ENCODE measurements at regions not wholly inside any gene's neighbourhood (a gene's known extent, or its start where the extent isn't known, plus 50 kb on each side); places are given as distances from the start of the nearest gene placed in this dataset.
"Not testable (repeated sequence)": the region's sequence is repeated elsewhere in the genome, so short reads cannot be mapped to it uniquely, and the experiment has no call there.

DNA sequence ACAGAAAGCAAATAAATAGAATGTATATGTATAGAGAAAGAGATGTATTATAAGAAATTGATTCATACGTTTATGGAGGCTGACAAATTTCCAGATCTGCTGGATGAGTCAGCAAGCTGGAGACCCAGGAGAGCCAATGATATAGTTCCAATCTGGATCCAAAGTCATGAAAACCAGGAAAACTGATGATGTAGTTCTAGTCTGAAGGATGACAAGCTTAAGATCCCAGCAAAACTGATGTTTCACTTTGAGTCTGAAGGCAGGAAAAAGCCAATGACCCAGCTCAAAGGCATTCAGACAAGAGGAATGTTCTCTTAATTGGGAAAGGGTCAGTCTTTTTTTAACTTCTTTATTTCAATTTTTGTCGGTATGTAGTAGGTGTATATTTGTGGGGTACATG lies 102.6 kb downstream of the LHFPL1 start:
- Histone ChIP-seq H3K4me1 (ENCODE audit: insufficient read depth) (no peaks in the 10 kb centered on the region), H3K4me3 (ENCODE audit: low read depth, low read length) (no peak overlapping the region), H3K27ac (ENCODE audit: low read depth) (no peak overlapping the region), H3K36me3 (ENCODE audit: insufficient read depth) (no peaks in the 10 kb centered on the region)
- 80% methylated on average over 2 of the region's 2 CpGs for WGBS
- DNase-seq (ENCODE audit: extremely low spot score), result no peak

DNA sequence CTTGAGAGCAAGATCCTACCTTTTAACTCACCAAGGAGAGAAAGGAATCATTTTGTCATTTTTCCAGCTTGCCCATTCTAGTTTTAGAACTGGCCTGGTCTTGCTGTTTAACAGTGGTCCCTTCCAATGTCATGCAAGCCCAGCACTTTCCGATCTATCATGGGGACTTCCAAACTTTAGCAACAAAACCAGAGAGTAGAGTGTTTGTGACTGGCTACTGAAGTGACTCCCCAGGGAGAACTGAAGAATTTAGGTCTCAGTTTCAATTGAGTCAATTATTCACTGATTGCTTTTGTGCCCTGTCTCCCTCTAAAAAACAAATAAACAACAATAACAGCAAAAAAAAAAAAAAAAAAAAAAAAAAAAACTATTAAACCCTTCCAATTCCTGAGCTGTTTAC lies 108.3 kb downstream of the LHFPL1 start:
- Histone ChIP-seq H3K36me3 (ENCODE audit: insufficient read depth) (no peaks in the 10 kb centered on the region), H3K4me3 (ENCODE audit: low read depth, low read length) (no peak overlapping the region), H3K27ac (ENCODE audit: low read depth) (no peak overlapping the region), H3K4me1 (ENCODE audit: insufficient read depth) (no peaks in the 10 kb centered on the region)
- WGBS, result 85% methylated on average over 1 of the region's 1 CpG
- no peak for DNase-seq (ENCODE audit: extremely low spot score)

DNA sequence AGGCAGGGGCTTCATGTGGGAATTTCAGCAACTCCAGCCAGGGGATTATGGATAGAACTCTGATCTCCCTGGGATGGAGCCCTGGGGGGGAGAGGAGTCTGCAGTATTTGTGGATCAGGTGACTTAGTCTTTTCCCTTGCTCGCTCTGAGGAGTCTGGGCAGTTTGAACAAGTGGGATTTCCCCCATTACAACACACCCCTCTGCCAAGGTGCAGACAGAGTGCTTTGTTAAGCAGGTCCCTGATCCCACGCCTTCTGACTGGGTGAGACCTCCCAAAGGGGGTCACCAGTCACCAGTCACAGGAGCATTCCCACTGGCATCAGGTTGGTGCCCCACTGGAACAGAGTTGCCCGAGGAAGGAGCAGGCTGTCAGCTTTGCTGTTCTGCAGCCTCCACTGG lies 123.9 kb downstream of the LHFPL1 start:
- Histone ChIP-seq H3K4me1 (ENCODE audit: insufficient read depth) (no peaks in the 10 kb centered on the region), H3K4me3 (ENCODE audit: low read depth, low read length) (no peak overlapping the region), H3K36me3 (ENCODE audit: insufficient read depth) (no peaks in the 10 kb centered on the region), H3K27ac (ENCODE audit: low read depth) (no peak overlapping the region)
- no peak for DNase-seq (ENCODE audit: extremely low spot score)
- 82% methylated on average over 3 of the region's 3 CpGs for WGBS

DNA sequence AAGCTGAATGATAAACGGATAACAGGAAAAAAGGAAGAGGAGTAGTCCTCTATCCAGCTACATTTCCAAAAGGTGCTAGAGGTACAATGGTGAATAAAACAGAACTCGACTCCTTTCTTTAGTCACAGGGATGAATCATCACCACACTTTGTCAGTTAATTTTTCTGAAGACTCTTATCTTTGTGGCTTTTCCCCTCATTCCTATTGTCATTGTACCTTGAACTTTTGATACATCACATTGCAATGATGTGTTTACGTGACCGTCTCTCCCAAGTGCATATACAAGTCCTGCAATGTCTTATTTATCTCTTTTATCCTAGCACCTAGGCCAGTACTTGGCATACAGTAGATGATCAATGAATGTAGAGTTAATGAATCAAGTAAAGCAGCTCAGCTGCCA lies 134.7 kb downstream of the LHFPL1 start:
- no peak overlapping the region for H3K27ac ChIP-seq (ENCODE audit: low read depth)
- 84% methylated on average over 4 of the region's 4 CpGs for WGBS
- H3K4me3 ChIP-seq (ENCODE audit: low read depth, low read length), result no peak overlapping the region
- no peaks in the 10 kb centered on the region for H3K4me1 ChIP-seq (ENCODE audit: insufficient read depth)
- DNase-seq (ENCODE audit: extremely low spot score), result no peak
- no peaks in the 10 kb centered on the region for H3K36me3 ChIP-seq (ENCODE audit: insufficient read depth)

DNA sequence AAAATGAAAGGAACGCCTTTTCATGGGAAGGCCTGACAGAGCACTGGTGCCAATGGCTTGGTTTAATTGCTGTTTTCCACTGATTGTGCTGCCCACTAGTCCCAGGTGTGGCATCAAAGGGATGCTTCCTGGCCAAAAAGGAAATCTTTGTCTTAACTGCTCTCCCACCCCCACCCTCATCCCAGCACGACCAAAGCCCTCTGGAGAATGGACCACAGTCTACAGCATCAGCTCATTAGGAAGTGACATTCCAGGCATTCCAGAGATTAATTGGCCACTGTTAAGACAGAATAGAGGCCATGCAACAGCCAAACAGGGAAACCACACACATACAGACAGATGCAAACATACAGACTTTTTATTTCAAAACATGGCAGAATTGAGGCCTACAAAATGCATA lies 143.2 kb downstream of the LHFPL1 start:
- no peak overlapping the region for H3K4me3 ChIP-seq (ENCODE audit: low read depth, low read length)
- no peak for DNase-seq (ENCODE audit: extremely low spot score)
- no peak overlapping the region for H3K27ac ChIP-seq (ENCODE audit: low read depth)
- H3K4me1 ChIP-seq (ENCODE audit: insufficient read depth), result no peaks in the 10 kb centered on the region
- 41% methylated on average over 2 of the region's 2 CpGs for WGBS
- no peaks in the 10 kb centered on the region for H3K36me3 ChIP-seq (ENCODE audit: insufficient read depth)

DNA sequence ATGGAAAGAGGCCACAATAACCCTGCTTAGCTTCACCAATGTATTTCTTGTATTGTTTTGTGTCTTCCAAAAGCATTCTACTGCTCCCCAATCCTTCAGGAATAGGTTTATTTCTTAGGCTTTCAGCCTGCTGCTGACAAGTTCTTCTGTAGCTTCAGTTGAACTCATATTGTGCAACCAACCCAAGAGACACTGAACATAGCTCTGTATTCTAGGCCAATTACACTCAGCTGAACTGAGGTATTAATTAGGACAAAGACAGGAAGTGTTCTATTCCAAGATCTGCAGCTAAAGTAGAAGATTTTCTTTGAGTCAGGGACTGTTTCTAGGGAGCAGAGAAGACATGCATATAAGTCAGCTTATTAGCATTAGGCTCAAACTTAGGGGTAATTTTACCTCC lies 151.8 kb downstream of the LHFPL1 start:
- no peak overlapping the region for H3K4me3 ChIP-seq (ENCODE audit: low read depth, low read length)
- no peaks in the 10 kb centered on the region for H3K36me3 ChIP-seq (ENCODE audit: insufficient read depth)
- H3K4me1 ChIP-seq (ENCODE audit: insufficient read depth), result no peaks in the 10 kb centered on the region
- no peak for DNase-seq (ENCODE audit: extremely low spot score)
- H3K27ac ChIP-seq (ENCODE audit: low read depth), result no peak overlapping the region

DNA sequence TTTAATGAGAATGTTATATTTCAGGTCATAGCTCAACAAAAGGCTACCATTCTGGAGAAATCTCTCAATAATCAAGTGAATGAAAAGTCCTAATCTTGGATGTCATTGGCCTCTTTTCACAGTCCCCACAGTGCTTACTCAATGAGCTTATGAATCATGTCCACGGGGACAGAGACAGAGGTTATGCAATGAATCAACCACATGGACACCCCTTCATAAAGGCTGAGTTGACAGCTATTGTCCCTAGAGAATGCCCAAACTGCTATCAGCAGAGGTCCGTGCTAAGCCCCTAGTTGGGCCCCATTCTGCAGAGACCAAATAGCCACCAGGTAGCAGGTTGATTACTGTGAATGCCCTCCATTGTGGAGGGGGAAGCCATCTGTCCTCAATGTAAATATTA lies 158.1 kb downstream of the LHFPL1 start:
- H3K27ac ChIP-seq (ENCODE audit: low read depth), result no peak overlapping the region
- DNase-seq (ENCODE audit: extremely low spot score), result no peak
- no peaks in the 10 kb centered on the region for H3K36me3 ChIP-seq (ENCODE audit: insufficient read depth)
- no peaks in the 10 kb centered on the region for H3K4me1 ChIP-seq (ENCODE audit: insufficient read depth)
- no peak overlapping the region for H3K4me3 ChIP-seq (ENCODE audit: low read depth, low read length)
- 67% methylated on average over 2 of the region's 2 CpGs for WGBS

DNA sequence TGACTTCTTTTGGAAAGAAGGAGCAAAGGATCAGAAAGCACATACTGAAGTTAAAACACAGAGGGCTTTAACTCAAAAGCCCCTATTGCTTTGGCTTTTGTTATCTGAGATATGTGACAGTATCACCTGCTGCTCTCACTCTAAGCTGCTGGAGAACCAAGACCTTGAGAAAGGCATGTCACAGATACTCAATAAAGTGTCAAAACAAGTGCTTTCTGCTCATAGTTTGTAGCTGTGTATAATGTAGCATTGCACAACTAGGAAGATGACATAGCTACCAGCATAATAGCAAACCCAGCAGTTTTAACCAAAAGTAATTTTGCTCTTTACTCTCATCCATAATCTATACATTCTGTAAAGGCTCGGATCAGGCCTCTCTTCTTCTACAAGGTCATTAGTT lies 159.6 kb downstream of the LHFPL1 start:
- no peak for DNase-seq (ENCODE audit: extremely low spot score)
- 76% methylated on average over 1 of the region's 1 CpG for WGBS

DNA sequence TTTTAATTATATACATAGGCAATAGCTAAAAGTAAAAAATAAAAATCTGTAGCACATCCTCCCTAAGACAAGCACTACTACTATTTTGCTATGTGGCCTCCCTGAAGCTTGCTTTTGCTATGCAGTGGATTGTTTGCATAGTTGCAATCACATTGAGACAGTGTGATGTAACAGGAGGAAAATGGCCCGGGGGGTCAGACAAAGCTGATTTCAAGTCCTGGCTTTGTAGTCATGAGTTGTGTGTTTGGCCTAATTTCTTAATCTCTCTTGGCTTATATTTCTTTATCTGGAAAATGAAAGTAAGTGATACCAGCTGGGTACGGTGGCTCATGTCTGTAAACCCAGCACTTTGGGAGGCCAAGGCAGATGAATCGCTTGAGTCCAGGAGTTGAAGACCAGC lies 166.6 kb downstream of the LHFPL1 start:
- no peaks in the 10 kb centered on the region for H3K4me1 ChIP-seq (ENCODE audit: insufficient read depth)
- 70% methylated on average over 3 of the region's 3 CpGs for WGBS
- H3K4me3 ChIP-seq (ENCODE audit: low read depth, low read length), result no peak overlapping the region
- DNase-seq (ENCODE audit: extremely low spot score), result no peak
- H3K36me3 ChIP-seq (ENCODE audit: insufficient read depth), result no peaks in the 10 kb centered on the region
- no peak overlapping the region for H3K27ac ChIP-seq (ENCODE audit: low read depth)

More for the DNA sequence above, 159.6 kb downstream of the LHFPL1 start:
- H3K36me3 ChIP-seq (ENCODE audit: insufficient read depth), result no peaks in the 10 kb centered on the region
- H3K4me3 ChIP-seq (ENCODE audit: low read depth, low read length), result no peak overlapping the region
- no peaks in the 10 kb centered on the region for H3K4me1 ChIP-seq (ENCODE audit: insufficient read depth)
- no peak overlapping the region for H3K27ac ChIP-seq (ENCODE audit: low read depth)

DNA sequence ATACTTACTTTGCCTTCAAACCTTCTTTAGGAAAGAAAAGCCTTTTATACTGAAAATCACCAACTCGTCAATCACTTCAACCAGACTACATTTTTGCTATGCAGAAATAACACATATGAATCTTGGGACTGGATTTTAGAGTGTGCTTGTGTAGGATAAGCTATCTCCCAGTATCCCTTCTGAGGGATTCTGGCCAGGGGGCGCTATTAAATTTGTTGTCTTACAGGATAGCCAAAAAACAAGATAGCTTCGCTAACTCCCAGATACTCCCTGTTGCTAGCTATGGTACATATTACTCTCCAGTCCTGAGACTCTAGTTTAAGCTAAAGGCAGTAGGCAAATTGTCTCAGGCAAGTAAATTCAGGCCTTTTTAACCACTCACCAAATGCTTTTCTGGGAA lies 167.2 kb downstream of the LHFPL1 start:
- Histone ChIP-seq H3K4me1 (ENCODE audit: insufficient read depth) (no peaks in the 10 kb centered on the region), H3K36me3 (ENCODE audit: insufficient read depth) (no peaks in the 10 kb centered on the region), H3K4me3 (ENCODE audit: low read depth, low read length) (no peak overlapping the region), H3K27ac (ENCODE audit: low read depth) (no peak overlapping the region)
- DNase-seq (ENCODE audit: extremely low spot score), result no peak
- 66% methylated on average over 3 of the region's 3 CpGs for WGBS

DNA sequence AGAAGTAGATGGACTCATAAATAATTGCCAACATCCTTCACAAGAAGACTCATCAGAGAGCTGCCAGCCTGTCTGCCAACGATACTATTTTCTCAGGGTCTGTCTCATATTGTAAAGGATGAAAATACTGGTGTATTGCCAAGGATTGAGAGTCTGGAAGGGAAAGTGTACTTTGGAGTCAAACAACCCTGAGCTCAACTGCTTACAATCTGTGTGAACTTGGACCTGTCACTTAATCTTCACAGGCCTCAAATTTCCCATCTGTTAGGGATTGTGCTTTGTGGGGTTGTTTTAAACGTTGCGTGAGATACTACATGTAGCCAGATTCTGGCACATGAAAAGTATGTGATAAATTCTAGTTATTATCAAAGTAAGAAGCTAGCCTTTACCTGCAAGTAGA lies 169.1 kb downstream of the LHFPL1 start:
- no peaks in the 10 kb centered on the region for H3K4me1 ChIP-seq (ENCODE audit: insufficient read depth)
- H3K36me3 ChIP-seq (ENCODE audit: insufficient read depth), result no peaks in the 10 kb centered on the region
- DNase-seq (ENCODE audit: extremely low spot score), result no peak
- no peak overlapping the region for H3K27ac ChIP-seq (ENCODE audit: low read depth)
- 65% methylated on average over 3 of the region's 3 CpGs for WGBS
- no peak overlapping the region for H3K4me3 ChIP-seq (ENCODE audit: low read depth, low read length)

DNA sequence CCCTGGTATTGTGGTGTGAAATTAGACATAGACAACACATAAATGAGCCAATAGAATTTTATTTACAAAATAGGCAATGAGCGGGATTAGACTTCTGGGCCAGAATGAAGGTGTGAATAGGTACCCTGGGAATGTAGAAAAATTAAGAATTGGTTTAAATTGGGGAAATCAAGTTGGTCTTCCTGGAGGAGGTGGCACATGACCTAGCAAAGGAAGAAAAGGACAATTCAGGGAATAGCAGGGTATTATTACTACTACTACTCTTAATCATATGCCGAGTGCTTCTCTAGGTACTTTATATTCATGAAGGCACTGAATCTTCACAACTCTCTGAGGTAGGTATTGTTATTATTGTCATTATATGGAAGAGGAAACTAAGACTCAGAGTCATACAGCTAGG lies 202.1 kb downstream of the LHFPL1 start:
- DNase-seq (ENCODE audit: extremely low spot score), result no peak
- 89% methylated on average over 2 of the region's 2 CpGs for WGBS
- Histone ChIP-seq H3K27ac (ENCODE audit: low read depth) (no peak overlapping the region), H3K36me3 (ENCODE audit: insufficient read depth) (no peaks in the 10 kb centered on the region), H3K4me3 (ENCODE audit: low read depth, low read length) (no peak overlapping the region), H3K4me1 (ENCODE audit: insufficient read depth) (no peaks in the 10 kb centered on the region)

DNA sequence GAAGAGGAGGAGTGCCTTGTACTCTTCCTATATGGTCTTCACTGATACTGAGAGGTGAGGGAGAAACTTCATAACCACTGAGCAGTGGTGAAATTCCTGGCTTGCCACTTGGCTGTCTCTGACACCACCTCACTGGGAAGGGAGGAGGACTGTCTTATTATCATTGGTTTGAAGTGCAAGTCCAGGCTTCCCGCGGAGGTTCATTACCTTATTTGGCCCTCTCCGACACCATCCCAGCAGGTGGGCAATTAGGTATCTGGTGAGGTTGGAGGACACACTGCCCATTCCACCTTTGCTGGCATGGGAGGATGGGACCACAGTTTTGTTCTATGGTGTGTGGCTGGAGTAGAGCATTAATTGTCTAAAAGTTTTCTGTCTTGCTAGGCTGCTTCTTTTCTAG lies 206.1 kb downstream of the LHFPL1 start:
- 73% methylated on average over 3 of the region's 3 CpGs for WGBS
- no peak for DNase-seq (ENCODE audit: extremely low spot score)
- no peak overlapping the region for H3K27ac ChIP-seq (ENCODE audit: low read depth)
- H3K4me3 ChIP-seq (ENCODE audit: low read depth, low read length), result no peak overlapping the region
- no peaks in the 10 kb centered on the region for H3K4me1 ChIP-seq (ENCODE audit: insufficient read depth)
- H3K36me3 ChIP-seq (ENCODE audit: insufficient read depth), result no peaks in the 10 kb centered on the region

DNA sequence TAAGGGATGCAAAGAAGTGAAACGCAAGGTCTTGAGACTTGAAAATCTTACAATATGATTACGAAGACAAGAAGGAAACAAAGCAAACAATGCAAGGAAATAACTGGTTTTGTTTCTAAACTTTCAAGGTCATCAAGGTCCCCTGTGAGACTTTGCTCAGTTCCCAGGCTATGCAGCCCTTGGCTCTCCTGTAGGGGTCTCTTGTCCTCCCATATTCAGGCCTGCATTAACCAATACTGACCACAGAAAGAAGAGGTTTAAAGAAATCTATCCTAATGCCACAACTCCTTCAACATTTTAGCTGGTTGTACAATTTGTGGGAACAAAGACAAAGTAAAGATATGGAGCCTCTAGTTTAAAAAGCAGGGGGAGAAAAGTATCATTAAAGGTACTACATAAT lies 209.2 kb downstream of the LHFPL1 start:
- DNase-seq (ENCODE audit: extremely low spot score), result no peak
- Histone ChIP-seq H3K4me3 (ENCODE audit: low read depth, low read length) (no peak overlapping the region), H3K36me3 (ENCODE audit: insufficient read depth) (no peaks in the 10 kb centered on the region), H3K27ac (ENCODE audit: low read depth) (no peak overlapping the region), H3K4me1 (ENCODE audit: insufficient read depth) (no peaks in the 10 kb centered on the region)
- 85% methylated on average over 2 of the region's 2 CpGs for WGBS

DNA sequence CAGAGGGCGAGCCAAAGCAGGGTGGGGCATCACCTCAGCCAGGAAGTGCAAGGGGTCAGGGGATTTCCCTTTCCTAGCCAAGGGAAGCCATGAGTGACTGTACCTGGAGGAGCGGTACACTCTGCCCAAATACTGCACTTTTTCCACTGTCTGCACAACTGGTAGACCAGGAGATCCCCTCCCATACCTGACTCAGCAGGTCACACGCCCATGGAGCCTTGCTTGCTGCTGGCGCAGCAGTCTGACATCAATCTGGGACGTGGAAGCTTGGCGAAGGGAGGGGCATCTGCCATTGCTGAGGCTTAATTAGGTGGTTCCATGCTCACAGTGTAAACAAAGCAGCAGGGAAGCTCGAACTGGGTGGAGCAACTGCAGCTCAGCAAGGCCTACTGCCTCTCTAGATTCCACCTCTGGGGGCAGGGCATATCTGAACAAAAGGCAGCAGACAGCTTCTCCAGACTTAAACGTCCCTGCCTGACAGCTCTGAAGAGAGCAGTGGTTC lies 217.7 kb downstream of the LHFPL1 start:
- H3K36me3 ChIP-seq (ENCODE audit: insufficient read depth); H3K27ac ChIP-seq (ENCODE audit: low read depth); H3K4me3 ChIP-seq (ENCODE audit: low read depth, low read length); H3K4me1 ChIP-seq (ENCODE audit: insufficient read depth); DNase-seq (ENCODE audit: extremely low spot score): not testable (repeated sequence)
- 60% methylated on average over 8 of the region's 8 CpGs for WGBS

All from urinary bladder (tissue), 3 donors.